Body of pancreas (tissue), 4 donors: ENCODE measurements at regions not wholly inside any gene's neighbourhood (a gene's known extent, or its start where the extent isn't known, plus 50 kb on each side); places are given as distances from the start of the nearest gene placed in this dataset.

Experiments
- ATAC-seq: fragments of 150-250 bp; one replicate; pipeline ENCODE4 v1.9.1; 2016
- DNase-seq, 4 donors: peaks; one replicate each; pipeline ENCODE4 v3.0.0-alpha.2; 2019
- H3K27ac ChIP-seq, 4 donors: fragments of 200-600 bp; sonication (generic); 1 replicate in 3 of 4; 2 replicates in 1 of 4; pipeline versions ENCODE4 v1.5.1 to v1.6.1; 2016 to 2019; ENCODE audit warnings: mild to moderate bottlenecking in 1 of 4, mixed read lengths in 1 of 4, moderate library complexity in 1 of 4
- H3K27me3 ChIP-seq, 2 donors: fragments of 200-600 bp; sonication (generic); one replicate each; pipeline ENCODE4 v1.6.0; 2016; ENCODE audit warnings: mild to moderate bottlenecking in 1 of 2
- H3K36me3 ChIP-seq, 2 donors: fragments of 200-600 bp; sonication (generic); replicated peaks in 1 of 2; 2 replicates each; pipeline ENCODE4 v1.5.1; 2016; ENCODE audit warnings: low read depth in 2 of 2; ENCODE audit not compliant: insufficient read depth in 1 of 2
- H3K4me1 ChIP-seq: fragments of 200-600 bp; sonication (generic); one replicate; pipeline ENCODE4 v1.6.0; 2016
- H3K4me3 ChIP-seq, 2 donors: fragments of 200-600 bp; sonication (generic); 1 replicate in 1 of 2; 2 replicates in 1 of 2; pipeline ENCODE4 v1.5.1; 2016 to 2019
- H3K9me3 ChIP-seq, 3 donors: fragments of 200-600 bp; sonication (generic); 1 replicate in 2 of 3; 2 replicates in 1 of 3; pipeline ENCODE4 v1.5.1; 2016
- CTCF ChIP-seq, 7 experiments: fragments of 450-650 bp in 4 of 7; fragments of 200-600 bp in 3 of 7; sonication (generic) in 3 of 7; IDR thresholded peaks; one replicate each; pipeline ENCODE4 v1.5.1; 2016 to 2019; ENCODE audit warnings: antibody characterized with exemption in 7 of 7
- POLR2A ChIP-seq, 3 donors: fragments of 450-650 bp; IDR thresholded peaks; one replicate each; pipeline ENCODE4 v1.6.1; 2016; ENCODE audit warnings: antibody characterized with exemption in 3 of 3, mild to moderate bottlenecking in 2 of 3
- WGBS, 2 donors: methylation state at CpG; one replicate each; pipeline ENCODE4 v1.1.5; 2017; 5-methylcytosine and 5-hydroxymethylcytosine counted together
- intact Hi-C: fragments of 100-400 bp; cut with DNase I; formaldehyde crosslinking; loops from one replicate; pipeline ENCODE4 v1.15.1; 2023

- Histone ChIP-seq H3K27ac (no peak overlapping the region), H3K4me3 (no peak overlapping the region), H3K9me3 (no peaks in the 10 kb centered on the region), H3K27me3 (no peaks in the 10 kb centered on the region), H3K36me3 (no peaks in the 10 kb centered on the region), H3K4me1 (peaks cover 14% of the 10 kb centered on the region)
- 90 to 94% methylated on average over 2 of the region's 2 CpGs for WGBS, 2 donors
- DNase-seq (no peak), ATAC-seq (no peak)
- intact Hi-C loops = no loop called here
- TF ChIP-seq POLR2A (IDR thresholded peaks at IDR 0.05) (no peak), CTCF (IDR thresholded peaks at IDR 0.05) (no peak)
Measured at GRCh38 chr6:150539111-150539510, 60.6 kb upstream of the PLEKHG1 start.

- no peak overlapping the region for H3K4me3 ChIP-seq
- DNase-seq (no peak), ATAC-seq (no peak)
- TF ChIP-seq POLR2A (IDR thresholded peaks at IDR 0.05) = no peak
- TF ChIP-seq CTCF (IDR thresholded peaks at IDR 0.05) = no peak
- WGBS, 2 donors = 73 to 80% methylated on average over 2 of the region's 2 CpGs
- peaks cover 14% of the 10 kb centered on the region for H3K4me1 ChIP-seq
- no peak overlapping the region for H3K27ac ChIP-seq
- no peaks in the 10 kb centered on the region for H3K9me3 ChIP-seq
- intact Hi-C loops = no loop called here
- no peaks in the 10 kb centered on the region for H3K27me3 ChIP-seq
- H3K36me3 ChIP-seq = no peaks in the 10 kb centered on the region
Measured at GRCh38 chr6:150539568-150539967, 60.1 kb upstream of the PLEKHG1 start.

- no peak for TF ChIP-seq POLR2A (IDR thresholded peaks at IDR 0.05)
- TF ChIP-seq CTCF (IDR thresholded peaks at IDR 0.05) = no peak
- no peaks in the 10 kb centered on the region for H3K9me3 ChIP-seq
- no peak overlapping the region for H3K27ac ChIP-seq
- H3K36me3 ChIP-seq = no peaks in the 10 kb centered on the region
- intact Hi-C loops = no loop called here
- peaks cover 14% of the 10 kb centered on the region for H3K4me1 ChIP-seq
- no peaks in the 10 kb centered on the region for H3K27me3 ChIP-seq
- H3K4me3 ChIP-seq = no peak overlapping the region
- 10 to 14% methylated on average over 2 of the region's 2 CpGs for WGBS, 2 donors
- ATAC-seq (peak; percentile 54), DNase-seq (peak; percentile 27 to 58 (median 37))
Measured at GRCh38 chr6:150541576-150541975, 58.1 kb upstream of the PLEKHG1 start.

- TF ChIP-seq CTCF (IDR thresholded peaks at IDR 0.05) (no peak), POLR2A (IDR thresholded peaks at IDR 0.05) (no peak)
- H3K36me3 ChIP-seq = no peaks in the 10 kb centered on the region
- intact Hi-C loops = no loop called here
- H3K4me1 ChIP-seq = peaks cover 14% of the 10 kb centered on the region
- no peak overlapping the region for H3K4me3 ChIP-seq
- DNase-seq (no peak), ATAC-seq (no peak)
- H3K9me3 ChIP-seq = no peaks in the 10 kb centered on the region
- no peaks in the 10 kb centered on the region for H3K27me3 ChIP-seq
- no peak overlapping the region for H3K27ac ChIP-seq
Measured at GRCh38 chr6:150543178-150543577, 56.5 kb upstream of the PLEKHG1 start.

GRCh38 chr6:150544793-150545192, 54.9 kb upstream of the PLEKHG1 start:
- Histone ChIP-seq H3K4me3 (no peak overlapping the region), H3K36me3 (no peaks in the 10 kb centered on the region), H3K27me3 (no peaks in the 10 kb centered on the region), H3K9me3 (no peaks in the 10 kb centered on the region), H3K4me1 (peaks cover 14% of the 10 kb centered on the region), H3K27ac (no peak overlapping the region)
- DNase-seq (no peak), ATAC-seq (no peak)
- intact Hi-C loops = no loop called here
- WGBS, 2 donors = 96 to 97% methylated on average over 2 of the region's 2 CpGs
- TF ChIP-seq CTCF (IDR thresholded peaks at IDR 0.05) (no peak), POLR2A (IDR thresholded peaks at IDR 0.05) (no peak)
